ENCODE measurements at regions not wholly inside any gene's neighbourhood (a gene's known extent, or its start where the extent isn't known, plus 50 kb on each side); places are given as distances from the start of the nearest gene placed in this dataset.
"Not testable (repeated sequence)": the region's sequence is repeated elsewhere in the genome, so short reads cannot be mapped to it uniquely, and the experiment has no call there.

DNA sequence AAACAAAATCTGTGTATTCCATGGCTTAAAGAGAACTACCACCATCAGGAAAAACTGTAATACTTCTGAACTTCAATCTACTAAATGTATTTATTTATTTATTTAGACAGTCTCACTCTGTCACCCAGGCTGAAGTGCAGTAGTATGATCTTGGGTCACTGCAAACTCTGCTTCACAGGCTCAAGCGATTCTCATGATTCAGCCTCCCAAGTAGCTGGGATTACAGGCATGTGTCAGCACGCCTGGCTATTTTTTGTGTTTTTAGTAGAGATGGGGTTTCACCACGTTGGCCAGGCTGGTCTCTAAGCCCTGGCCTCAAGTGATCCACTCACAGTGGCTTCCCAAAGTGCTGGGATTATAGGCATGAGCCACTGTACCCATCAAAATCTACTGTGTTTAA is 202.3 kb upstream of the POU1F1 start:
- FAIRE-seq = no peak

DNA sequence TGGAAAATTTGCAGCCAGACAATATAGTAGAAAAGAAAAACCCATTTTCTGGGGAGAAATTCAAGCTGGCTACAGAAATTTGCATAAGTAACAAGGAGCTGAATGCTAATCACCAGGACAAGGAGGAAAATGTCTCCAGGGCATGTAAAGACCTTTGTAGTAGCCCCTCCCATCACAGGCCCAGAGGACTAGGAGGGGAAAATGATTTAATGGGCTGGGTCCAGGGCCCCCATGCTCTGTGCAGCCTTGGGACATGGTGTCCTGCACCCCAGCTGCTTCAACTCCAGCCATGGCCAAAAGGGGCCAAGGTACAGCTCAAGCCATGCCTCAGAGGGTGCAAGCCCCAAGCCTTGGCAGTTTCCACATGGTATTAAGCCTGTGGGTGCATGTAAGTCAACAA is 197.6 kb upstream of the POU1F1 start:
- FAIRE-seq = no peak

DNA sequence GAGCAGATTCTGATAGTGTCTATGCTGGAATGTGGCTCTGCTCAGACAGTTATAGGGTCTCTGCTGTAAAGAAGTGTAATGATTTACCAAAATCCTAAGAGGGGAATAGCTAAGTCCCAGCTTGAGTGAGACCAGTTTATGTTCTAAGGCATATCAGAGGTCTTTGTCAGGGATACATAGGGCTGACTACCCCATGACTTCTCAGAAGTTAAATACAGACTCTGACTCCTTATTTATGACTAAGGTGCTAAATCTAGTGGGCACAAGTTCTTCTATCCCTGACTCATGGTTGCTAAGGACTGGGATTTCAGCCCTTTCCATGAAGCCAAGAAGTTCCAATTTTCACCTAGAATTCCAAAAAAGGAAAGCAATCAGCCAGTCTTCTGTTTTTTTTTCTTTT is 192.6 kb upstream of the POU1F1 start:
- no peak for FAIRE-seq

DNA sequence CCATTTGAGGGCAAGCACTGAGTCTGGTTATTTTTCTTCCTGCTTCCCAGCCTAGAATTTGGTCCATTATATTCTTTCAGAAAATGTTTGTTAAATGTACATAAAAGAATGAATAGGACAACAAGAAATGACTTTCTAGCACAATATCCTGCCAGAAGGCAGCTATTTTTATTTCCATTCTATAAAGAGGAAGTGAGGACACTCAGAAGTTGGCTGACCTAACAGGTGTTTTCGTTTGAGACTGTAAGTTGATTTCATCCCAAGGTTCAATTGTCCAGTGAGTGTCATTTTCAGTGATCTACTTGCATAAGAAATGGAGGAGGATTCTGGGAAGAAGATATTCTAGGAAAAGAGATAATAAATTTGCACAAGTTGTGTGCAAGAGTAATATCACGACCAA is 191.9 kb upstream of the POU1F1 start:
- no peak for FAIRE-seq

DNA sequence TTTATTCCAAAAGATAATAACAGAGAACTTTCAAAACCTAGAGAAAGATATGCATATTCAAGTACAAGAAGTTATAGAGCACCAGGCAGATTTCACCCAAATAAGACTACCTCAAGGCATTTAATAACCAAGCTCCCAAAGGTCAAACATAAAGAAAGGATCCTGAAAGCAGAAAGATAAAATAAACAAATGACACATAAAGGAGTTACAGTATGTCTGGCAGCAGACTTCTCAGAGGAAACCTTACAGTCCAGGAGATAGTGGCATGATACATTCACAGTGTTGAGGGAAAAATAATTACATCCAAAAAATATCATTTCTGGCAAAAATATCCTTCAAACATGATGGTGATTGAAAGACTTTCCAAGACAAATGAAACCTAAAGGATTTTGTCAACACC is 185.8 kb upstream of the POU1F1 start:
- FAIRE-seq = no peak

DNA sequence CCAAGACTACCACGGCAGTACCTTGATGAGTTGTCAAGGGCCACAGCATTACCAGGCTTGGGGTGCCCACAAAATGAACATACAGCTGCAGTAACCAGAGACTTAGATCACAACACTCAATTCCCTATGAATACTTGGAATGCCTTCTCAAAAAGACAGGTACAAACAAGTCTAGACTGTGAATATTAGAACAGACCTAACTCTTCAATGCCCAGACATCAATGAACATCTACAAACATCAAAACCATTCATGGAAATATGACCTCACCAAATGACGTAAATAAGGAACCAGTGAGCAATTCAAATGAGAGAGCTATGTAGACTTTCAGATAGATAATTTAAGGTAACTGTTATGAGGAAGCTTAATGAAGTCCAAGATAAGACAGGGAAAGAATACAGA is 185.1 kb upstream of the POU1F1 start:
- no peak for FAIRE-seq

DNA sequence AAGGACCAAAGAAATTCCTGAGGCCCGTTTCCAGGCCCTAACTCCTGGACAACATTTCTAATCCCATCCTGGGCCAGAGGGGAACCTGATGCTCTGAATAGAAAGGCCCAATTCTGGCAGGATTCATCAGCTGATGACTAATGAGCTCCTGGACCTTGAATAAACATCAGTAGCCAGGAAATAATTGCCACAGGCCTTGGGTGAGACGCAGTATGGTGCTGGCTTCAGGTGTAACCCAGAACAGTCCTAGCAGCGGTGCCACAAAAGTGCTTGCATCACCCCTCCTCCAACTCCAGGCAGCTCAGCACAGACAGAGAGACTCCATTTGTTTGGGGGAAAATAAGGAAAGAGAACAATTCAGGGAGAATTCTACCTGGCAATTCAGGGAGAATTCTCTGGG is 184.7 kb upstream of the POU1F1 start:
- no peak for FAIRE-seq

DNA sequence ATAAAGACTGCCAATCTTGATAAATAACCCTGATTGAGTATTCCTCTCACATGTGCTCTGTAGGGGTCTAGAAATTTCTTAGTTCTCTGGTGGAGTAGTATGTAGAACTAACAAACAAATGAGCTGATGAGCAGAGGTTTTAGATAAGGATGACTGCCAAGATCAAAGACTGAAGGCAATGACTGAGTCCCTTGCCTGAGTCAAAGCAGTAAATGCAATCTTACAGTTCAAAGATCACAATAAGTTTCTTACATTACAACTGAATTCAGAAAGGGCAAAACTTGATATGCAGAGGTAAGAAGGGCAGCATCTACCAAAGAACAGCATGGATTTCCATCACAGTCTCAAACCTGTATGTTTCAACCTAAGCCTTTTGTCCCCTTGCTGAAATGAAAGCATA is 172.2 kb upstream of the POU1F1 start:
- no peak for FAIRE-seq

DNA sequence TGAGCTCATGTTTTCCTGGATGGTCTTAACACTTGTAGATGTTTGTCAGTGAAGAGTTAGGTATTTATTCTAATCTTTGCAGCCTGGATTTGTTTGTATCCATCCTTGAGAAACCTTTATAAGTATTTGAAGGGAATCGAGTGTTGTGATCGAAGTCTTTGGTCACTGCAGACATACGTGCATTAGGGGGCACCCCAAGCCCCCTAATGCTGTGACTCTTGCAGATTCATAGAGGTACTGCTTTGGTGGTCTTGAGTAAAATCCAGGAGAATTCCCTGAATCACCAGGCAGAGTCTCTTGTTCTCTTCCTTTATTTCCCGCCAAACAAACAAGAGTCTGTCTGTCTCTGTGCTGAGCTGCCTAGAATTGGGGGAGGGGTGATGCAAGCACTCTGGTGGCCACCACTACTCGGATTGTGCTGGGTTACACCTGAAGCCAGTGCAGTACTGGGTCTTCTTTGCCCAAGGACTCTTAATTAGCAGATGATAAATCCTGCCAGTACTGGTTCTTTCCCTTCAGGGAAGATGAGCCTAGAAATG is 170.5 kb upstream of the POU1F1 start:
- FAIRE-seq = no peak

DNA sequence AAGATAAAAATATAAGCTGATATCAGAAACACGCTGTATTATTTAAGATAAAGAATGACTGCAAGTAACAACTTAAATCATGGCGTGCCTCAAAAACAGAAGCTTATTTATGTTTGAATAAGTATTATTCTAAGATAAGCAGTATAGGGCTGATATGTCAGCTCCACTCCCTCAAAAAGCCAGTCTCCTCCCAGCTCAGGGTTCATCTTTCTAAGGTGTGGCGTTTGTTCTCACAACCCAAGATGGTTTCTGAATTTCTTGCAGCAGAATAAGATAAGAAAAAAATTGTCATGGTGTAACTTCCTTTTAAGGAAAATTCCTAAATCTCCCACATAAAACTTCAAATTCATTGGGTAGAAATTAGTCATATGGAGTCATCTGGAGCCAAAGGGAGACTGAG is 166.1 kb upstream of the POU1F1 start:
- no peak for FAIRE-seq

DNA sequence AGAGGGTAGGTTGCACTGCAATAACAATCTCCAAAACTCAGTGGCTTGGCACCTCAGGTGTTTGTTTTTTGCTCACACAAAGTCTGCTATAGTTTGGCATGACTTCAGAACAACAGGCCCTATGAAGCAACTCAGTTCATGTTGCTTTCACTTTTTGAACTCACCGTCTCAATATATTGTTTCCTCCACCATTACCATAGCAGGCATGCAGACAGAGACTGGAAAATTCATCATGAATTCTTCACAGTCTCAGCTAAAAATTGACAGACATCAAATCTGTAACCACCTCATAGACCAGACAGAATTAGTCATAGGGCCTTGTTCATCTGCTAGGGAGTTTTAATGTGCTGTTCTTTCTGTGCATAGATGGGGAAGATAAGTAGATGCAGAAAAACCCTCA is 161.4 kb upstream of the POU1F1 start:
- FAIRE-seq = no peak

DNA sequence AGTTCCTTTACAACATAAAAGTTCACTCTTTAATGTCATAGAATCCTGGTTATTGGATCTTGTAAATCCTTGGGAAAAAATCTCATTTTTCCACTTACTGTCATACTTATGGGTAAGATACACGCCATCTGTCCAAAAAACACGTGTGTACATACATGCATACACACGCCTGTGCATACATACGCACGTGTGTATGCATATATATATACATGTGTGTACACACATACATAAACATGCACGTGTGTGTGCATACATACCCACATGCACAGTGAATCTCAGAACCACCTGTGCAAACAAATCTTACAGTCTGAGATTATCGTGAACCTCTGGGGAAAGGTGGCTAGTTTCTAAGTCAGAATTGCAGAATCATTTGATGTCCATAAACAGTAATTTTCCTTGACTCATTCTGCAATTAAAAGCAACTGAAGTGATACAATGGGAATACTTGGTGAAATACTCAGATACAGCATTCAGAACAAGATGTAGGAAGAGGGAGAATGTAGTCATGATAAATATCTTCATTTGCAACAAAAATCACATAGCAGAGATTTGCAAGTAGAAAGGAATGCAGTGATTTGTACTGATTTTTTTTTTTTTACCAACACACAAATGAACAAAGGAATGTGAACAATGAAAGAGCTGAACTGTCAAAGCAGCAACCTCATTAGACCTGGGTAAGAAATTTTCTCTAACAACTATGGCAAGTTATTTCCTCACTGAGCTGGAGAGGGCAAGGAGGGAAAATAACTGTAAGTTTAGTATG is 160.6 kb upstream of the POU1F1 start:
- no peak for FAIRE-seq

DNA sequence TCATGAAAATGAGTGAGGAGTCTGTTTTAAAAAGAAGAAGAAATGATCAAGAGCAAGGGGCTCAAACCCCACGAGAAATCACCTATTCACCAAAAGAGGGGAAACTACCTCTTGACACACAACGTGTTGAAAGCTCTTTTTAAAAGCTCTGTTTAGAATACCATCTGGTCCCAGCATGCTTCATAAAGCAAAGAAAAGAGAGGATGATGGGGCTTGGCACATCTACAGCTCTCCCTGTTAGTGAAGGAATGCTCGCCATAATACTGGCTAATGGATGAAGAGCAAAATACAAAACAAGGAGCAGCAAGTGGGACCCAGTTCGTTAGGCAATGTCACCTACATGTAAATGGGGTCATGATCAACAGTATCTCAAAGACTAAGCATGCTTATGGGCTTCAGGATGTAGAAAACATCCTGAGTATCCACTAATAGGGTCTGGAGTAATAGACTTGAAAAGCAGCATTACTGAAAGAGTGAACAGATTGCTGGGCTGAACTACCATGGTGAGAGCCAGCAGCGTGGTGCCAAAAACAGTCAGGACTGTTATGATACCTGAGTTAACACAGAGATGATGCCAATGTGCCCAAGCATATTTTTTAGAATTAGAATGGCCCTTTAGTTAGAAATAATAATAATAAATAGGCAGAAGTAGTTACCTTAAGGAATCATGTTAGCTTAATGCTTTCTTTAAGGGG is 159.7 kb upstream of the POU1F1 start:
- no peak for FAIRE-seq

DNA sequence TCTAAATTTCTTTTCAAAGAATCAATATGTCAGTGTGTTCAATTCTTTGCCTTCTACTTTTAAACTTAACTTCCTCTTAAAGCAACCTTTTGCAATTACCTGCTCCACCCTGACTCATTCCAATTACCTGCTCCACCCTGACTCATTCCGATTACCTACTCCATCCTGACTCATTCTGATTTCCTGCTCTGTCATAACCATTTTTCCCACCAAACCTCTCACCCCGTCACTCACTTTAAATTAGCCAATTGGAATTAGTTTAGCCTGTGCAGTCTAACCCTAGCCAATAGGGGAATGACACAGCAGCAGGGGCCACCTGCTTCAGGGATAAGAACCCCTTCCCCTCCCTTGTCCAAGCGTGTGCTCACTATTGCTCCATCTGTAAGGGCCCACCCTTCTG is 157.1 kb upstream of the POU1F1 start:
- not testable (repeated sequence) for FAIRE-seq

DNA sequence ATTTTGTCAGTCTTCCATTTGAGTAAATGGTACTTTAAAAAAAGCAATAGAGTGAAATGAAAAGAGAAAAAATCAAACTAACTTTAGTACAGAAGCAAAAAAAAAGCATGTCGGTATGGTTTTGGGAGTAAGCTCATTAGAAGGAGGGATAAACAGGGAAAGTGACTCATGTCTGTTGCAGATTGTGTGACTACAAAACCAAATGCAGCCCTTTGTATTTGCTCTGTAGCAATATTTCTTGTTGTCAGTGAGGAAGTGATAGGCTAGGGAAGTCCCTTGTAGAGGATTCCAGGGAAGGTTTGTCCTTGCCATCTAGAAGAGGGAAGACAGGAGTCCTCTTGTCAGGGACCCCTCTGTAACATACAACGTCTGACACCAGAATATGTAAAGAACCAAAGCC is 150.5 kb upstream of the POU1F1 start:
- no peak for FAIRE-seq

DNA sequence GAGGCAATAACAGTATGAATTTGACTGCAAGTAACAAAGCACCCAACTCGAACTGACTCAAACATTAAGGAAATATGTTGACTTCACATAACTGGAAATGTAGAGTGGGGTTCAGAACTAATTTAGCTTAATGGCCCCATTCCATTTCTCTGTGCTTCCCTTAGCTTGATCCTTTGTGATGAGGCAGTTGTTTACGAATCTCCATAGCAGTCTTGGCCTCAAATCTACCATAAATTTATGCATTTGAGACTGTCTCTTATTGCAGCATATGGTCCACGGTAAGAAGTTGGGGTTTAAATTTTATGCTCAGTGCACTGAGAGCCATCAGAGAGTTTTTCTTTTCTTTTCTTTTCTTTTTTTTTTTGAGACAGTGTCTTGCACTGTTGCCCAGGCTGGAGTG is 148.7 kb upstream of the POU1F1 start:
- FAIRE-seq = no peak

DNA sequence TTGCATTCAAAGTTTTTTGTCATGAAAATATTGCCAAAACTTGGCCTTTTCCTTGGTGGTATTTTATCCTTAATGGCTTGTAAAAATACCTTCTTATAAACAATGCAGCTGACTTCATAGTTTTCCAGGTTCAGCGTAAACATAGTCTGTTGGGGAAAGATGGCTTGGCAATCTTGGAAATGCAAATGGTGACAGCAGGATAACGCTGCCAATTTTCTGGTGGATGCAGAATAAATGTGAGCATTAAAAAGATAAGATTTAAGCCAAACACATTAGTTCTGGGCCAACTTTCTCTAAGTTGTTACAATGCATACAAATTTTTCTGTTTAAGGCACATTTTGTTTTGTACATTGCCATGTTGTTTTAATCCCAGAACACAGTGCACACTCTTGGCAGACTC is 147.0 kb upstream of the POU1F1 start:
- FAIRE-seq = no peak

DNA sequence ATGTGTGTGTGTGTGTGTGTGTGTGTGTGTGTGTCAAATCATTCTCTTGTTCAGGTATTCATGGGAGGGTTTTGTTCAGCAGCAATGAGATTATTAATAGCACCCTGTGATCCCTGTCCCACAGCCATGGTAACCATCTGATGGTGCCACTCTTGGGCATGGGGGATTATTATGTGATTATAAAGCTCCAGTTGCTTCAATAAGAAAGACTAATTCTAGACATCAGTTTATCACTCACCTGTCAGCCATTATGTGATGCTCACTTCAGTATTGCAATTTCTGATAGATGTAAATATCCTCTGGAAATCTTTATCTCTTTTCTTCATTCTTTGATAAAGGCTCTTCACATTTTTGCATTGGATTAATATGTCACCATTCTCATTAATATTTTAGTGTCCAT is 145.9 kb upstream of the POU1F1 start:
- no peak for FAIRE-seq

DNA sequence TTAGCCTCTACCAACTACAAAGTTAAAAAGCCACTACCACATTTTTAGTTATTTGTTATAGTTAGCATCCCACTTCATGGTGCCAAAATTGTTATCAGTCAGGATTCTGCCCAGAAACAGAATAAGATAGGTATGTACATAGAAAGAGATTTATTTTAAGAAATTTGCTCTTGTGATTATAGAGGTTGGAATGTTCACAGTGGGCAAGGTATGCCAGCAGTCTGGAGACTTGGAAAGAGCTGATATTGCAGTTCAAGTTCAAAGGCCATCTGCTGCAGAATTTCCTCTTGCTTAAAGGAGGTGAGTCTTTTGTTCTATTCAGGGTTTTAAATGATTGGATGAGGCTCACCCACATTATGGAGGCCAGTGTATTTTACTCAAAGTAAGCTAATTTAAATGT is 143.8 kb upstream of the POU1F1 start:
- no peak for FAIRE-seq

DNA sequence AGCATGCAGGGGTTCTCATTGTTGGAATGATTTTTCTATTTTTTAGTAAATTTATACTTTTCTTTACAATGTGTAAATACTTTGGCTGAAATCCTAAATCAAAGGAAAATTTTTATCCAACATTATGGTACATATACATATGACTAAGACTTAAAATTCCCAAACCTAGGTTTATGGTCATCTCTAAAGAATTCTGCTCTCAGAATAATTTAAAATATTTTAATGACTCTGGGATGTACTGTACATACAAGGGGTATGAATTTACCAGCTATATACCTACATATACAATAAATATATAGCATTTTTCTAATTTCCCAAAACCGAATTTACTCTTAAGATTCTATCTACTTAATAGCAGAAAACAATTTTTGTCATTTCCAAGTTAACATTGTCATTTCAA is 137.9 kb upstream of the POU1F1 start:
- FAIRE-seq = no peak

DNA sequence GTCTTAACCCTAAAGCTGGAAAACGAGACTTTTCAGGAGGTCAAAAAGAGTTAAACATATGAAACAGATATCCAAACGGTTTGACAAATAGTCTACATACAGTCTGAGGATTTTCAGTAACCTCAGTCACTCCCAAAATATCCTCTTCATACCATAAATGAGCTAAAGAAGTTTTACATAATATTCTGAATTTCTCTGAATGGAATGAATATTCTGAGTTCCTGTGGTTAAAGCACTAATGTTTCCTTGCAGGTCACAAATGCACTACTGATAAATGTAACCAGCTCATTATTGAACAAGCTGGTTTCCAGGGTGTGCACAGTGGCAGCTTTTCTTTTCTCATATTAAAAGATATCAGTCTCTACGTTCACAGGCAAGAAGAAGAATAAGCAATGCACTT is 137.4 kb upstream of the POU1F1 start:
- no peak for FAIRE-seq

DNA sequence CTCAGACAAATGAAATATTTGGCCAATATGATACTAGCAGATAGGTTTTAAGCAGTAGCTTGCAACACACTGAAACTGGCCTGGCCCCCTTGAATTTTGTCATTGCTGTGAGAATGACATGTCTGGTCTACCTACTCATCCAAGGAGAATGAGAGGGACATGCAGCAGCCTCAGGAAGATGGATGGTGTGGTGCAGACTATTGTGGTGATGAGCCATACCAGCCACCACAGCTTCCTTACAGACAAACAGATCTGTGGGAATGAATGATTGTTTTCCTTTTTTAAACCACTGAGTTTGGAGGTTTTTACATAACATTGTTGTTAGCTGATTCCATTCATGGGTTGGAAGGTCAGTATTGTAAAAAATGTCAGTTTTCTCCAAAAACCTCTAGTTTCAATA is 133.7 kb upstream of the POU1F1 start:
- FAIRE-seq = no peak

DNA sequence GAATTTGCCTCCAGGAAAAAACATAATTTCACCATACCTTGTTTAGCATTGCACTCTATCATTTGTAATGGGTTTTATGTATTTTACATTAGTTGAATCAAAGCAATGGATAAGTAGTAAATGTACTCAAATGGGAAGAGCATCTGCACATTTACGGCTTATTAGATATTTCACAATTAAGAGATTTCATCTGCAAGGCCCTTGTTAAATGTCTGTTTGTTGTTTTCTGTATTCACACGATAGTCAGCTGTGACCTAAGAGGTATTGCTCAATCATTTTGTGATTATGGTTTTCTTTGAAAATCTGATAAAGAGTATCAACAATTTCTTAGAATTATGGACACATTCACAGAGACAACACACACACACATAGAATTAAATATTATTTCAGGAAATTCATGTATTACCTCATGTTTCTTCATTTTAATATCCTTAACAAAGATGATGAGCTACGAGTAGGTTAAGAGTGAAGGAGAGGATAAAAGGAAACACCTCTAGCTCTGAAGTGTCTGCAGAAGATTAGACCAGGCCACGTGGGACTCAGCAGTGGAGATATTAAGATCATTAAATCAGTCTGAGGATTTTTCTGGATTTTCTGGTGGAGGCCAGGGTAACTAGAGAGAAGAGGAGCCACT is 121.9 kb upstream of the POU1F1 start:
- no peak for FAIRE-seq

DNA sequence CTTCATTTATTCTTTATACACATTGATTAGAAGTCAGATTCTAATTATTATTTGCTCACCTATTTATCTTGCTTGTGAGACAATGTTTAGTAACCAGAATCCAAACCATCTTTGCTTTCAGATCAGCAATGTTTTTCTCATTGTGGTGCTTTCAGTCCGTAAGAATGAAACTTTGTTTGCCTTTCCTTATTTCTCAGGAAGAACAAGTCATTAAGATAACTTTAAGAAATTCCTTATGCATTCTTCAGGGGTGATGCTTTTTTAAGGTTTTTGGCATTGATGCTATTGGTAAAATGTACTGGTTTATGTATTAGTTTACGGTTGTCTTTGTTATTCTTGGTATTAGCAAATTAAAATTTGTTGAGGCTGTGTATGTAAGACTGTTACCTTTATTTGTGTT is 120.8 kb upstream of the POU1F1 start:
- no peak for FAIRE-seq

All from islet of Langerhans (tissue), 1 donor.